GM21717 (cell line): ENCODE measurements at regions not wholly inside any gene's neighbourhood (a gene's known extent, or its start where the extent isn't known, plus 50 kb on each side); places are given as distances from the start of the nearest gene placed in this dataset.
"Not testable (repeated sequence)": the region's sequence is repeated elsewhere in the genome, so short reads cannot be mapped to it uniquely, and the experiment has no call there.

Experiments used
- ATAC-seq: cut with Tn5 transposase; IDR thresholded peaks from one replicate; pipeline ENCODE4 v1.9.1; 2021; ENCODE audit warnings: mild to moderate bottlenecking, moderate library complexity; ENCODE audit not compliant: unreplicated experiment

DNA sequence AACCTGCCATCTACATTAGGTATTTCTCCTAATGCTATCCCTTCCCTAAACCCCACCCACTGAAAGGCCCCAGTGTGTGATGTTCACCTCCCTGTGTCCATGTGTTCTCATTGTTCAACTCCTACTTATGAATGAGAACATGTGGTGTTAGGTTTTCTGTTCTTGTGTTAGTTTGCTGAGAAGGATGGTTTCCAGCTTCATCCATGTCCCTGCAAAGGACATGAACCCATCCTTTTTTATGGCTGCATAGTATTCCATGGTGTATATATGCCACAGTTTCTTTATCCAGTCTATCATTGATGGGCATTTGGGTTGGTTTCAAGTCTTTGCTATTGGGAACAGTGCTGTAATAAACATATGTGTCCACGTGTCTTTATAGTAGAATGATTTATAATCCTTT, 149.2 kb downstream of the PCDH7 start:
- not testable (repeated sequence) for ATAC-seq

DNA sequence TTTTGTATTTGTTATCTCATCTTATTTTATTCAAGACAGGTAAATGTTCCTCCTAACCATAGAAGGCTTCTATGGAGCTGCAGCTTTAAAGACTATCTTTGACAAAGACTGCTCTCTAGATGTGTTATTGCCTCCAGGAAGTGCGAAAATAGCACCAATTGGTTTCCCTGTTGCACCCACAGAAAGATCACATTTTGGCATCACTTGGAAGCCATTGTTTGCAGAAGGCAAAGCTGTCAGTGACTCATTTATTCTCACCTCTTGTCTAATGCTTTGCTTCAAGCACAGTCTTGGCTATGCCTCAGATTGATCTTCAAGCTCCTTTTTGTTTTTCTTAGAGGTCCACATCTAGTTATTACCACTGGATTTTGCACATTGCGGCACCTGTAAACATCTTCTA, 150.3 kb downstream of the PCDH7 start:
- ATAC-seq: no peak

DNA sequence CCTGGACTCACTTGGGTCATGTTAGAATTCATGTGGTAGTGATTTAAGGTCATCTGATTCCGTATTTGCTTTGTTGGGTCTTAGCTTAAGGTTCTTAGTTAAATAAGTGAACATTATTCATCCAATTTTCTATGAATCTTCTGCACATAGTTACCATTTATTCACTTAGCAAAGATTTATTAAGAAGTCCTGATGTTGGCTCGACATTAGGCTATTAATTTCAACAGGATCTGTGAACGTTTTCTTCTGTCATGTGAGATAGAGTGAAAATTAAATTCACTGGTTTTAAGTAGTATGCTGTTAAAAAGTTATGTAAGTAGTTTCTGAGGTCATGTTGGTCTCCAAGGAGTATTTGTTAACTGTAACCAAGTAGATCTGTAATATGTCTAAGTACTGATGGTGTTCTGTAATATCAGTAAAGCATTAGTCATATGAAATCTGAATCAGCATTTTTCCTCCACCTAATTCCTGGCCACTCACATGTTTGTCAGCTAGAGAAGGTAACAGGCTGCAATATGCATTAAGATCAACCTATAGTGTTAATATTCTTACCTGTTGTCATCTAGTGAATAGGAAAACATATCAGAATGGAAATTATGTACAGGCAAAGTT, 155.6 kb downstream of the PCDH7 start:
- no peak for ATAC-seq

DNA sequence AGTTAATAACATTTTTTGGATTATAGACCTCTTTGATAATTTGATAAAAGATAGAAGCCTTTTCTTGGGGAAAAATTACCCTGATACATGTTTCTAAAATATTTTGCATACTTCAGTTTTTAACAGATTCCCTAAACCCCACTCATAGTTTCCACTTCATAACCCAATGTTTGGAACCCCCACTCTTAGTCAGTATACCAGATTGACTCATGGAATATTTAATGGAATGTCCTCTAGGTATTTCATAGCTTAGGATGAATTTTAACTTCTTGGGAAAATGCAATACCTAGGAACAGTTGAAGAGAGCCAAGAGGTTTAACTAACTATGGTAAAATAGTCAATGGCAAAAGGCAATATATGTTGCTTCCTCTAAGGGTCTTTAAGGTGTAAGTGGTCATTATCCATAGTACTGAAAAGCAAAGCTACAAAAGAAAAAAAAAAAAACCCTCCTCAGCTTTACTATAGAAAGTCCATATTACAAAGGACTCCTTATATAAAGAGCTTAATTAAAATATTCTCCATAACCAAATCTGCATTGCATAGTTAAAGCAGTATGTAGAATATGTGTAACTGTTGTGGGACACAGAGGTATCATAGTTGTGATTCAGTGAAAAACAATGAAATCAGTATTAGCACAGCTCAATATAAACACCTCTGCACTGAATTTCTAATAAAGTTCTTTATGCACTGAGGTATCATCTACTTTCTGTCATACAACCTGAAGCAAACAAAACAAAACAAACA, 159.9 kb downstream of the PCDH7 start:
- ATAC-seq: no peak

GRCh38 chr4:30881985-30882384, 161.8 kb downstream of the PCDH7 start:
- no peak for ATAC-seq

GRCh38 chr4:30882443-30882842, 162.3 kb downstream of the PCDH7 start:
- no peak for ATAC-seq

DNA sequence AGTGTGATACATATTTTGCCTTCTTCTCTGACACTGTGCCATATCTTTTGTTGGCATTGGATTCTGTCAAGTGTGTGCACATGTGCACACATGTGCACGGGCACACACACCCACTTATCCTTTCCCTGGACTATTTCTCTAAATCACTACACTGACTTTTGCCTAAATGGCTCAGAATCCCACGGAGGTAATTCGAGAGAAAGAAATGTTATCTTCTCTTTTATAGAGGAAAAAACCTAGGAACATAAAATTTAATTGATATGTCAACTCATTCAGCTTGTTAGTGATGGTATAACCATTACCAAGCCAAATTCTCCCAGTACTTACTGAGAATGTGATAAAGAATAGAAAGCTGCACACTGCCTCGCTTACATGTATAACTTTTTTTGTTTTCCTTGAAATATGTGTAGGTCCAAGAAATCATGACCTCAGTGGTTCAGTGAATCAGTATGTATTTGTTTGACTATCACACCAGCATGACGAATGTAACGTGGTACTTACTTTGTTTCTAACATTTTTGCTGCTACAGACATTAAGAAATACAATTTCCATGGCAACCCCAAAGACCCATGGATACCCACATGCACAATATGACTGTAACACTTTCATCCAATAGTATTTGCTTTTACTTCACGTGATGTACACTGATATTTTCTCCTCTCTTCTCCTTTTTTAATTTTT, 163.0 kb downstream of the PCDH7 start:
- ATAC-seq: no peak

DNA sequence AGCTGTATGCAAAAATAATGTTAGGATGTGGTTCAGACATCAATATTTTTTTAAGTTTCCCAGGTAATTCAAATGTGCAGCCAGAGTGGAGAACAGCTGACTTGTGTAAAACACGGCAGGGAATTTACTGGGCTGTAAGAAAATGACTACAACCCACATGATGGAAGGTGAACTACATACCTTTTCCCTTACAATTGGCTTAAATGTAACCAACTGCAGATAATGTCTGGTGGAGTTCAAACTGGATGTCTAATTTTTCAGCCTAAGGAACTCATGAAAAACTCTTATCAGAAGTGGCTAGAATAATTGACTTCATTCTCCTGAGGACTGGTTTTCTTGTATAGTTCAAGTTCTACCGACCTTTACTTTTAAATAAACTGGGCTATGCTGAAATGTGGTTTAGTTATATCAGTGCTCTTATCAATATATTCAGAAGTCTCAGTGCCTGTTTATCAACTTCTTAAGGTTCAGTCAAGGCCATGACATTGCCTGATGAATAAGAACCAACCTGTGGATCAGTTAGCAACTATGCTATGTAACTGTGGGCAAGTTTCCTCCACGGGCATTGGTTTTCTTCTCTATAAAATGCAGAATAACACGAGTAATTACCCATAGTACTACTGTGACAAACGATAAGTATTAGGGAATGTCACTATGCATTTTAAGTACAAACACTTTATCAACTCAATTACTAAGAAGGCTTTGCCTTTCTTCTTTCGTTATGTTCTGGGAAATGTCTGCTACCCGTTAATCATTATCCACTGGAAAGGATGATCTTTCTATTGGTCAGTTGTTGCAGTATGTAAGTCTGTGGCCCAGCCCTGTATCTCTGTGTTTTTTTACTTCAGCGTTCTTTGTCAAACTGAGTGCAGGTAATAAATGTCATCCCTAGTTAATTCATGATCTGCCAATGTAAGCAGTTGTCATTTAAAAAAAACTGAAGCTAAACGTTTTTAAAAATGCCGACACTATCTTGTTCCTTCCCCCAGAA, 181.6 kb downstream of the PCDH7 start:
- ATAC-seq: no peak

GRCh38 chr4:30903502-30904214, 183.5 kb downstream of the PCDH7 start:
- ATAC-seq: no peak

- ATAC-seq: no peak
Observed at GRCh38 chr4:30904215-30904555, 184.0 kb downstream of the PCDH7 start.

GRCh38 chr4:30904588-30904987, 184.4 kb downstream of the PCDH7 start:
- no peak for ATAC-seq

- no peak for ATAC-seq
Observed at GRCh38 chr4:30912098-30912714, 192.0 kb downstream of the PCDH7 start.

- ATAC-seq: no peak
Observed at GRCh38 chr4:30916337-30917274, 196.4 kb downstream of the PCDH7 start.

DNA sequence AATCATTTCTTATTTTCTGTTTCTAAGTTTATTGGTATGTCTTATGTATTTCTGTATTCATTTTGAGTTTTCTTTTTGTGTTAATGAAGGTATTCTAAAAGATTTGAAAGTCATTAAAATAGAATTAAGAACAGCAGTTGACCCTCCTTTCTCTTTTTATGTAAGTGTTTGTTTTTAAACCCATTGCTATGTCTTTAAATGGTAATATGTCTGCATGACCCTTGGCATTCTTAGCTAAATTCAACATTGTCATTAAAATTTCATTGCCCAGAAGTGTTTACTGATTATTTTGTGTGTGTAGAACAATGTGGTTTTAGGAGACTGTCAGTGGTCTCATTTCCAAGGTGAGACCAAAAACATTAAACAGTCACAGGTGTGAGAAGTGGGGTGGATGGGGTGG, 197.8 kb downstream of the PCDH7 start:
- ATAC-seq: no peak

GRCh38 chr4:30919458-30919857, 199.3 kb downstream of the PCDH7 start:
- ATAC-seq: no peak

- no peak for ATAC-seq
Observed at GRCh38 chr4:30920043-30920442, 199.9 kb downstream of the PCDH7 start.

- ATAC-seq: no peak
Observed at GRCh38 chr4:30922625-30923024, 202.5 kb downstream of the PCDH7 start.

DNA sequence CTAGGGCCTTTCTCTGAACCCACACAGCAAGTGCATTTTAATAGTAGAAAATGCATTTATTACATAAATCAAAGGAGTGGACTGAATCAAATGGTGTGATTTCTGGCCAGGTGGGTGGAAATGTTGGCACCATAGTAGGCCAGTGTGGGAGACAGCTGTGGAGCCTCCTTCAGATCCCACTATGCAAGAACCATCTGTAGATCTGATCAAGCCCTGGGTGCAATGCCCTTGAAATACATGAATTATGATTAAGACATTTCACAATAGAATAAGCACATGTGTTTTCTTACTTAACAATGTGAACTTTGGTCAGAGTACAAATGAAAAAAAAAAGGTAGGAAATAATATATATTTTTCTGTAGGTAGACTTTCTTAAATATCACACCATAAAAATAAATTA, 204.3 kb downstream of the PCDH7 start:
- ATAC-seq: no peak

- no peak for ATAC-seq
Observed at GRCh38 chr4:30929649-30930048, 209.5 kb downstream of the PCDH7 start.
